Type B pancreatic cell (in vitro differentiated cells): ENCODE measurements at regions not wholly inside any gene's neighbourhood (a gene's known extent, or its start where the extent isn't known, plus 50 kb on each side); places are given as distances from the start of the nearest gene placed in this dataset.

ENCODE experiments used
- DNase-seq: peaks from one replicate; pipeline ENCODE4 v3.0.0; 2021; ENCODE audit warnings: mixed read lengths; ENCODE audit not compliant: unreplicated experiment; ENCODE audit errors: extremely low spot score
- H3K27ac Mint-ChIP-seq: 2 replicates; pipeline ENCODE4 v1.8.0; 2021; ENCODE audit warnings: mild to moderate bottlenecking, mixed read lengths
- H3K27me3 Mint-ChIP-seq: 2 replicates; pipeline ENCODE4 v1.8.0; 2021; ENCODE audit warnings: mixed read lengths
- H3K36me3 Mint-ChIP-seq: 2 replicates; pipeline ENCODE4 v1.8.0; 2021; ENCODE audit warnings: mixed read lengths
- H3K4me1 Mint-ChIP-seq: one replicate; pipeline ENCODE4 v1.8.0; 2021; ENCODE audit warnings: mixed read lengths; ENCODE audit not compliant: unreplicated experiment
- H3K4me3 Mint-ChIP-seq: 2 replicates; pipeline ENCODE4 v1.8.0; 2021; ENCODE audit warnings: mild to moderate bottlenecking, mixed read lengths
- H3K9me3 Mint-ChIP-seq: 2 replicates; pipeline ENCODE4 v1.8.0; 2021; ENCODE audit warnings: mixed read lengths
- TF ChIP-seq, protein P1 (sequence below): fragments of 200-600 bp; sonication (generic); conservative IDR thresholded peaks from 2 replicates; pipeline ENCODE4 v1.5.0; 2021; ENCODE audit warnings: antibody characterized with exemption, mild to moderate bottlenecking

DNA sequence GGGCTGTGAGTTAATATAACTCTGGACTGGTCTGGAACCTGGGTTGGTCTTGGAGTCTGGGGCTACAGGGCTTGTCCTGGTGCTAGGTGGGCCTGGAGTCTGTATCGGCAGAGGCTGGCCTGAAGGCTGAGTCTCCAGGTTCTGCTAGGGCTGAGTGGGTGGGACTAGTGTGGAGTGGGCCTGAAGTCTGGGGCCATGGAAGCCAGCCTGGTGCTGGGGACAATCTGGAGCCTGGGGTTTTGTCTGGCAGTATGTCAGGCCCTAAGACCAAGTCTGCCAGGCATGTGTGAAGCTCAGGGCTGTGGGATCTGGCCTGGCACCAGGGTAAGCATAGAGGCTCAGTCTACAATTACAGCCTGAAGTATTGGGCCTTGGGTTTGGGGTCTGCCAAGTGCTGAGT is 742.6 kb upstream of the GRIA3 start:
- TF ChIP-seq, protein P1, sequence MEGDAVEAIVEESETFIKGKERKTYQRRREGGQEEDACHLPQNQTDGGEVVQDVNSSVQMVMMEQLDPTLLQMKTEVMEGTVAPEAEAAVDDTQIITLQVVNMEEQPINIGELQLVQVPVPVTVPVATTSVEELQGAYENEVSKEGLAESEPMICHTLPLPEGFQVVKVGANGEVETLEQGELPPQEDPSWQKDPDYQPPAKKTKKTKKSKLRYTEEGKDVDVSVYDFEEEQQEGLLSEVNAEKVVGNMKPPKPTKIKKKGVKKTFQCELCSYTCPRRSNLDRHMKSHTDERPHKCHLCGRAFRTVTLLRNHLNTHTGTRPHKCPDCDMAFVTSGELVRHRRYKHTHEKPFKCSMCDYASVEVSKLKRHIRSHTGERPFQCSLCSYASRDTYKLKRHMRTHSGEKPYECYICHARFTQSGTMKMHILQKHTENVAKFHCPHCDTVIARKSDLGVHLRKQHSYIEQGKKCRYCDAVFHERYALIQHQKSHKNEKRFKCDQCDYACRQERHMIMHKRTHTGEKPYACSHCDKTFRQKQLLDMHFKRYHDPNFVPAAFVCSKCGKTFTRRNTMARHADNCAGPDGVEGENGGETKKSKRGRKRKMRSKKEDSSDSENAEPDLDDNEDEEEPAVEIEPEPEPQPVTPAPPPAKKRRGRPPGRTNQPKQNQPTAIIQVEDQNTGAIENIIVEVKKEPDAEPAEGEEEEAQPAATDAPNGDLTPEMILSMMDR = no peak
- no peak for DNase-seq
- H3K27me3 Mint-ChIP-seq = no peaks in the 10 kb centered on the region
- no peak overlapping the region for H3K4me3 Mint-ChIP-seq
- peaks cover 4% of the 10 kb centered on the region for H3K4me1 Mint-ChIP-seq
- no peak overlapping the region for H3K27ac Mint-ChIP-seq
- no peaks in the 10 kb centered on the region for H3K36me3 Mint-ChIP-seq
- H3K9me3 Mint-ChIP-seq = no peaks in the 10 kb centered on the region

DNA sequence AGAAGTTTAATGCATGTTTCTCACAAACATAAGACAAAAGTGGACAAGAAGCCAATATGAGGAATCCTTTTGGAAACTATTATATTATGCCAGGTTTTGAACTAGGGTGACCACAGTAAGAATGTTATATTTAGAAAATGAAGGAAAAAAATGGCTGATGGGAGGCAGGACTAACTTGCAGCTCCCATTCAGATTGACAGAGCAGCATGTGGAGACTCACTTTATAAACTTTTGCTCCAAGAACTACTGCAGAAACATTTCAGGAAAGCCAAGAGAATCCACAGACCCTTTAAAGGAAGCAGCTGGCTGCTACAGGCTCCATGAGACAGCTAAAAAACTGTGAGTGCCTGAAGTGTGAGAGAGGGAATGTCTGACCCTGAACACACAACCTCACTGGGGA is 738.6 kb upstream of the GRIA3 start:
- peak overlapping the region; percentile 26 for H3K4me3 Mint-ChIP-seq
- no peak for DNase-seq
- peak overlapping the region; percentile 10 for H3K27ac Mint-ChIP-seq
- no peaks in the 10 kb centered on the region for H3K27me3 Mint-ChIP-seq
- peaks cover 4% of the 10 kb centered on the region for H3K4me1 Mint-ChIP-seq
- TF ChIP-seq, protein P1 = no peak
- H3K36me3 Mint-ChIP-seq = no peaks in the 10 kb centered on the region
- H3K9me3 Mint-ChIP-seq = peaks cover 5% of the 10 kb centered on the region

DNA sequence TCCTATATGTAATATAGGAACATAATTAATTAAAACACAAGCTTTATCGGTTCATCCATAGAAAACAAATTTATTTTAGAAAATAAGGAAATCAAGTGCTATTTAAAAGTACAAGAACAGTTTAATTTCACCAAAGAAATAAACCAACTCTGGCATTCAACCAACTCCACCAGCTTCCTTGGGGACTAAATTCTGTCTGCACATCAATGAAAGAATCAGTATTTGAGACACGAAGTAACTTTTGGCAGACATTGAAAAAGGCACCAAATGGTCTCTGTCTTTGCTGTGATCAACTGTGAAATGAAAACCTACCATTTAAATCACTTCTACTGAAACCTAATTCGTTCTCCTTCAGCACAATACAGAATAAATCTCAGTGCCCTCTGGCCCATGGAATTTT is 719.7 kb upstream of the GRIA3 start:
- H3K4me3 Mint-ChIP-seq = no peak overlapping the region
- no peak for DNase-seq
- H3K4me1 Mint-ChIP-seq = no peaks in the 10 kb centered on the region
- TF ChIP-seq, protein P1 = no peak
- no peaks in the 10 kb centered on the region for H3K27me3 Mint-ChIP-seq
- H3K36me3 Mint-ChIP-seq = no peaks in the 10 kb centered on the region
- no peak overlapping the region for H3K27ac Mint-ChIP-seq
- H3K9me3 Mint-ChIP-seq = no peaks in the 10 kb centered on the region

DNA sequence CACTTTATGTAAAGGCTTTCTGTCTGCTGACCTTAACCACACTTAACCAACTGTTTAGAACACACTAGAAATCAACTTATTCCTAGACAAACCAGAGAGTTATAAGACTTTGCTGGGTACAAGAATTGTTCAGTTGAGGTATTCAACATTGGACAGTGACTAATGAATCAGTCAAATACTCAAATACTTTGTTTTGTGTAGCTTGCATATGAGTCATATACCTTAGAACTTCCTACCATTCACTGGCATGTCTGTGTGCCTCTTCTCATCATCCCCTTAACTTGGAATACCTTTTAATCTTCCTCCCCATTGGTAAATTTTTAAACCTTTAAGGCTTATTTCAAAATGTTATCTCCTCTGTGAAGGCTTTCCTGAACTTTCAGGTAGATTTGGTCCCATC is 708.8 kb upstream of the GRIA3 start:
- H3K4me3 Mint-ChIP-seq = no peak overlapping the region
- H3K9me3 Mint-ChIP-seq = no peaks in the 10 kb centered on the region
- H3K27ac Mint-ChIP-seq = no peak overlapping the region
- H3K4me1 Mint-ChIP-seq = no peaks in the 10 kb centered on the region
- TF ChIP-seq, protein P1 = no peak
- no peaks in the 10 kb centered on the region for H3K27me3 Mint-ChIP-seq
- no peak for DNase-seq
- no peaks in the 10 kb centered on the region for H3K36me3 Mint-ChIP-seq

DNA sequence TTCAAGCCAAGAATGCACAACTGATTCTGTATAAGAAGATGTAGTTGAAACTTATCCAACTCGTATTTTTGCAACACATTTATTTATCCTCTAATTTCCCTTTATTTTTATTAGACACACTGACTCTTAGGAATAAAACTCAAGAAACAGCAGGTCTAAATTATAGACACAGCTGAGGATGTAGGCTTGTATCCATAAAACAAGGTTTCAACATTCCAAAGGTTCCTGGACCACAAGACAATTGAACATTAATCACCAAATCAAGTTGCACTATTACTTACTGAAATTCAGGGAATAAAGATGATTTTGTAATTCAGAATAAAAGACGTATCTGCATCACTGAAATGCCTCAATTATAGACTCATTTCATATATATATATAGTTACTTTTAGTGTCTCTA is 683.5 kb upstream of the GRIA3 start:
- H3K4me1 Mint-ChIP-seq = no peaks in the 10 kb centered on the region
- no peaks in the 10 kb centered on the region for H3K9me3 Mint-ChIP-seq
- no peaks in the 10 kb centered on the region for H3K27me3 Mint-ChIP-seq
- H3K4me3 Mint-ChIP-seq = no peak overlapping the region
- H3K36me3 Mint-ChIP-seq = no peaks in the 10 kb centered on the region
- no peak overlapping the region for H3K27ac Mint-ChIP-seq
- TF ChIP-seq, protein P1 = no peak
- no peak for DNase-seq

DNA sequence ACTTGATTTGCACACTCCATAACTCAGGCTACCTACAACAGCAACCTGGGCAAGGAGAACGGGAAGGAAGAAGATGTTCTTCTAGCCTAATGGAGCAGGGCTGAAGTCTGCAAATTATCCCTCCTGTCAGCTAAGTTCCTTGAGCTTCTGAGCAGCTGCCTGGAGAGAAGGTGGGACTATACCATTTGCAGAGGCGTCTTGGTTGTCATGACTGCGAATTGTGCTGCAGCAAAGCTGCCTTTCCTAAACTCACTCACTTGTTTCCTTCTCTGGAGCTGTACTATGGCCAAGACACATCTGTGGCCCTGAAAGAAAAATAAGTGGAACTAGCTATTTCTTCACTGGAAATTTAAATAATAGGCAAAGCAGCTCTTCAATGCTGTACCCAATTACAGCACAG is 682.4 kb upstream of the GRIA3 start:
- no peaks in the 10 kb centered on the region for H3K36me3 Mint-ChIP-seq
- no peaks in the 10 kb centered on the region for H3K4me1 Mint-ChIP-seq
- H3K4me3 Mint-ChIP-seq = no peak overlapping the region
- no peak for DNase-seq
- TF ChIP-seq, protein P1 = no peak
- no peaks in the 10 kb centered on the region for H3K9me3 Mint-ChIP-seq
- no peaks in the 10 kb centered on the region for H3K27me3 Mint-ChIP-seq
- no peak overlapping the region for H3K27ac Mint-ChIP-seq
